GM18870 (cell line): ENCODE measurements at regions not wholly inside any gene's neighbourhood (a gene's known extent, or its start where the extent isn't known, plus 50 kb on each side); places are given as distances from the start of the nearest gene placed in this dataset.

Source experiments
- ATAC-seq: cut with Tn5 transposase; IDR thresholded peaks from one replicate; pipeline ENCODE4 v1.9.1; 2021; ENCODE audit warnings: moderate library complexity; ENCODE audit not compliant: unreplicated experiment

- ATAC-seq: no peak
Observed at GRCh38 chr9:79799691-79800335, 228.0 kb downstream of the TLE4 start.

- ATAC-seq: no peak
Observed at GRCh38 chr9:79798450-79798849, 226.7 kb downstream of the TLE4 start.

GRCh38 chr9:79796411-79796810, 224.6 kb downstream of the TLE4 start:
- ATAC-seq: no peak

GRCh38 chr9:79788662-79789061, 216.9 kb downstream of the TLE4 start:
- no peak for ATAC-seq

- no peak for ATAC-seq
Observed at GRCh38 chr9:79781263-79781662, 209.5 kb downstream of the TLE4 start.

- ATAC-seq: no peak
Observed at GRCh38 chr9:79780559-79780958, 208.8 kb downstream of the TLE4 start.

GRCh38 chr9:79779901-79780300, 208.1 kb downstream of the TLE4 start:
- ATAC-seq: no peak

- no peak for ATAC-seq
Observed at GRCh38 chr9:79778581-79778980, 206.8 kb downstream of the TLE4 start.

GRCh38 chr9:79776581-79776980, 204.8 kb downstream of the TLE4 start:
- ATAC-seq: no peak
